Neural progenitor cell (in vitro differentiated cells): ENCODE measurements at regions not wholly inside any gene's neighbourhood (a gene's known extent, or its start where the extent isn't known, plus 50 kb on each side); places are given as distances from the start of the nearest gene placed in this dataset.

Experiments
- DNase-seq: peaks from one replicate; pipeline ENCODE4 v3.0.0-alpha.2; 2016; ENCODE audit warnings: low spot score
- H2AFZ ChIP-seq: fragments of 200-600 bp; sonication (generic); replicated peaks from 2 replicates; pipeline ENCODE4 v1.6.1; 2016; ENCODE audit warnings: antibody characterized with exemption
- H3F3A ChIP-seq: fragments of 200-600 bp; sonication (generic); 2 replicates; pipeline ENCODE4 v1.6.1; 2016; ENCODE audit warnings: antibody characterized with exemption, low read depth
- H3K27ac ChIP-seq: fragments of 200-600 bp; sonication (generic); 2 replicates; pipeline ENCODE4 v1.5.1; 2016; ENCODE audit warnings: mild to moderate bottlenecking
- H3K27me3 ChIP-seq: fragments of 200-600 bp; sonication (generic); 2 replicates; pipeline ENCODE4 v1.6.1; 2016; ENCODE audit warnings: mild to moderate bottlenecking, moderate library complexity
- H3K36me3 ChIP-seq: fragments of 200-600 bp; sonication (generic); 2 replicates; pipeline ENCODE4 v1.5.1; 2016
- H3K4me1 ChIP-seq: fragments of 200-600 bp; sonication (generic); 2 replicates; pipeline ENCODE4 v1.6.1; 2016; ENCODE audit warnings: mixed run types
- H3K4me2 ChIP-seq: fragments of 200-600 bp; sonication (generic); 2 replicates; pipeline ENCODE4 v1.6.1; 2016
- H3K4me3 ChIP-seq: fragments of 200-600 bp; sonication (generic); 2 replicates; pipeline ENCODE4 v1.5.1; 2016
- H3K79me2 ChIP-seq: fragments of 200-600 bp; sonication (generic); 2 replicates; pipeline ENCODE4 v1.6.1; 2016; ENCODE audit warnings: low read depth
- H3K9ac ChIP-seq: fragments of 200-600 bp; sonication (generic); 2 replicates; pipeline ENCODE4 v1.6.1; 2016
- H3K9me3 ChIP-seq: fragments of 200-600 bp; sonication (generic); 2 replicates; pipeline ENCODE4 v1.5.1; 2016; ENCODE audit warnings: low read depth
- H4K20me1 ChIP-seq: fragments of 200-600 bp; sonication (generic); 2 replicates; pipeline ENCODE4 v1.6.1; 2016; ENCODE audit warnings: low read depth
- H3K27ac Mint-ChIP-seq: 3 replicates; pipeline ENCODE4 v1.8.0; 2021; ENCODE audit warnings: mixed read lengths
- H3K27me3 Mint-ChIP-seq: 2 replicates; pipeline ENCODE4 v1.8.0; 2022; ENCODE audit warnings: low read depth, mild to moderate bottlenecking, inconsistent platforms, moderate library complexity, mixed read lengths; ENCODE audit not compliant: insufficient read depth
- H3K36me3 Mint-ChIP-seq: 3 replicates; pipeline ENCODE4 v1.8.0; 2021; ENCODE audit warnings: mixed read lengths
- H3K4me1 Mint-ChIP-seq: 3 replicates; pipeline ENCODE4 v1.8.0; 2021; ENCODE audit warnings: mixed read lengths
- H3K4me3 Mint-ChIP-seq: 3 replicates; pipeline ENCODE4 v1.8.0; 2021; ENCODE audit warnings: mild to moderate bottlenecking, moderate library complexity, mixed read lengths
- H3K9me3 Mint-ChIP-seq: 3 replicates; pipeline ENCODE4 v1.8.0; 2020; ENCODE audit warnings: mixed read lengths
- EZH2 ChIP-seq: fragments of 200-600 bp; sonication (generic); IDR thresholded peaks from 2 replicates; pipeline ENCODE4 v1.6.1; 2017; ENCODE audit warnings: antibody characterized with exemption, mild to moderate bottlenecking, moderate library complexity
- EZH2phosphoT487 ChIP-seq: fragments of 200-600 bp; sonication (generic); IDR thresholded peaks from 2 replicates; pipeline ENCODE4 v1.6.1; 2017; ENCODE audit warnings: antibody characterized with exemption
- TF ChIP-seq, protein P1 (sequence below): fragments of 200-600 bp; sonication (generic); IDR thresholded peaks from 2 replicates; pipeline ENCODE4 v1.5.1; 2017; ENCODE audit warnings: antibody characterized with exemption, mild to moderate bottlenecking

DNA sequence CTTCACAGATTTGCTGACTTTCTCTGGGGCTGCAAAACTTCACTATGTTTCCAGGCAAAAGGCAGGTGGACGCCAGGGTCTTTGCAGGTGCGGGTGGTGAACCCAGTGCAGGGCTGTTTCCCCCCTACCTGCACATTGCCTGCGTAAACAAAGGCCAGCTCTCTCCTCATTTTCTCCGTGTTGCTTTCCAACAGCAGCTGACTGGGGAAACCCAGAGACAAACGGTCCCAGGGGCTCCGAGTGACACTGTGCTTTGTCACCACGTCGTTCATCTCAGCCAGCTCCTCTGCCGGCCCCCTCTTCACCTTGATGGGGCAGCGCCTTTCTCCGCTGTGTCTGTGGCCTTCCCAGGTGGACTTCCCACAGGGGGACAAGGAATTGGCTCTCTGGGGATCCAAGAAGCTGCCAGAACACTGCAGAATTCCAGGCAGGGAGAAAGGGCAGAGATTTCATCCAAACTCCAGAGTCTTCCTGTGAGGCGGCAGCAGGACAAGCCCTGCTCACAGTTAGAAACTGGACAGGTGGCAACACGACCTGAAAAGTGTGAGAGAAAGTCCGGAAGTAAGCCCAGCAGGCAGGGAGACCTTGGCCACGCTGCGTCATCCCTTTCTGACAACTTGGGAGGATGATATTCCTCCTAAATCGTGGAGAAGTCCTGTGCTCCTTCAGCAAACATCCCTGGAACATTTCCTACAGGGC lies 1493.7 kb downstream of the TBC1D22A start:
- H3K36me3 Mint-ChIP-seq = peaks cover 5% of the 10 kb centered on the region
- H3K27me3 ChIP-seq = no peaks in the 10 kb centered on the region

DNA sequence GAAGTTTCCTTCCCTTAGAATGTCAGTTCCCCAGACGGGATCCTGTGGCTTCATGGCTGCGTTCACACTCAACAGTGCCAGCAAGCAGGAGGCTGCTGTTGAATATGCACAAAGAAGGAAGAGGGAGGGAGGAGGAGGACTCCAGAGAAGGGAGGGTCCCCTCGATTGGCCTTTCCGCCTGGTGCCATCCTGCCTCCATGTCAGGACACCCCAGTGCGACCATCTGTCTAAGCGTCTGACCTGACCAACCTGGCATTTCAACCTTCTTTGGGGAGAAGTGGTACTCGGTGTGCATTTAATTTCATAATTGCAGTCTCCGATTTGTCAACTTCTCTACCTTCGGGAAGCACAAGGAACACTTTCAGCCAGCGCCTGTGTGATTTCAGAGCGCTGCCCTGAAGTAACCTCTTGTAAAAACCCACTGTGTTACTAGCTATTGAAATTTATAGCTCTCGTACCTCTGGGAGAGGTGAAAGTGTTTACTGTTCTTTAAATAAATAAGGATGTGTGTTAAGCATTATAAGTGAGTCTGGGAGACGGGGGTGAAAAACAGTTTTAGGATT lies 1491.9 kb downstream of the TBC1D22A start:
- peaks cover 45% of the 10 kb centered on the region for H3K4me1 Mint-ChIP-seq
- no peak overlapping the region for H3K4me3 Mint-ChIP-seq
- Histone ChIP-seq H3K4me3 (no peak overlapping the region), H3K36me3 (no peaks in the 10 kb centered on the region), H3K27me3 (no peaks in the 10 kb centered on the region), H2AFZ (no peak overlapping the region), H4K20me1 (no peaks in the 10 kb centered on the region), H3K4me1 (peaks cover 29% of the 10 kb centered on the region), H3K9me3 (no peaks in the 10 kb centered on the region), H3K27ac (no peak overlapping the region), H3K79me2 (no peaks in the 10 kb centered on the region), H3F3A (no peaks in the 10 kb centered on the region), H3K9ac (no peak overlapping the region), H3K4me2 (peak overlapping the region; percentile 36)
- H3K9me3 Mint-ChIP-seq = peaks cover 6% of the 10 kb centered on the region
- TF ChIP-seq EZH2 (no peak), EZH2phosphoT487 (no peak)
- TF ChIP-seq, protein P1, sequence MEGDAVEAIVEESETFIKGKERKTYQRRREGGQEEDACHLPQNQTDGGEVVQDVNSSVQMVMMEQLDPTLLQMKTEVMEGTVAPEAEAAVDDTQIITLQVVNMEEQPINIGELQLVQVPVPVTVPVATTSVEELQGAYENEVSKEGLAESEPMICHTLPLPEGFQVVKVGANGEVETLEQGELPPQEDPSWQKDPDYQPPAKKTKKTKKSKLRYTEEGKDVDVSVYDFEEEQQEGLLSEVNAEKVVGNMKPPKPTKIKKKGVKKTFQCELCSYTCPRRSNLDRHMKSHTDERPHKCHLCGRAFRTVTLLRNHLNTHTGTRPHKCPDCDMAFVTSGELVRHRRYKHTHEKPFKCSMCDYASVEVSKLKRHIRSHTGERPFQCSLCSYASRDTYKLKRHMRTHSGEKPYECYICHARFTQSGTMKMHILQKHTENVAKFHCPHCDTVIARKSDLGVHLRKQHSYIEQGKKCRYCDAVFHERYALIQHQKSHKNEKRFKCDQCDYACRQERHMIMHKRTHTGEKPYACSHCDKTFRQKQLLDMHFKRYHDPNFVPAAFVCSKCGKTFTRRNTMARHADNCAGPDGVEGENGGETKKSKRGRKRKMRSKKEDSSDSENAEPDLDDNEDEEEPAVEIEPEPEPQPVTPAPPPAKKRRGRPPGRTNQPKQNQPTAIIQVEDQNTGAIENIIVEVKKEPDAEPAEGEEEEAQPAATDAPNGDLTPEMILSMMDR = no peak
- H3K27me3 Mint-ChIP-seq = peaks cover 11% of the 10 kb centered on the region
- peaks cover 2% of the 10 kb centered on the region for H3K36me3 Mint-ChIP-seq
- no peak for DNase-seq
- H3K27ac Mint-ChIP-seq = no peak overlapping the region

More for the DNA sequence above, 1493.7 kb downstream of the TBC1D22A start:
- Histone ChIP-seq H3K9me3 (no peaks in the 10 kb centered on the region), H3K4me2 (no peak overlapping the region), H3K36me3 (no peaks in the 10 kb centered on the region), H3K27ac (no peak overlapping the region), H3F3A (no peaks in the 10 kb centered on the region), H4K20me1 (no peaks in the 10 kb centered on the region), H3K4me1 (peaks cover 29% of the 10 kb centered on the region), H3K9ac (no peak overlapping the region), H3K79me2 (no peaks in the 10 kb centered on the region), H3K4me3 (no peak overlapping the region), H2AFZ (no peak overlapping the region)
- Mint-ChIP-seq H3K4me1 (peaks cover 45% of the 10 kb centered on the region), H3K9me3 (peaks cover 10% of the 10 kb centered on the region), H3K27me3 (peaks cover 5% of the 10 kb centered on the region), H3K4me3 (no peak overlapping the region), H3K27ac (peak overlapping the region; percentile 63)
- no peak for DNase-seq
- TF ChIP-seq EZH2phosphoT487 (no peak), EZH2 (no peak)
- TF ChIP-seq, protein P1 = no peak

DNA sequence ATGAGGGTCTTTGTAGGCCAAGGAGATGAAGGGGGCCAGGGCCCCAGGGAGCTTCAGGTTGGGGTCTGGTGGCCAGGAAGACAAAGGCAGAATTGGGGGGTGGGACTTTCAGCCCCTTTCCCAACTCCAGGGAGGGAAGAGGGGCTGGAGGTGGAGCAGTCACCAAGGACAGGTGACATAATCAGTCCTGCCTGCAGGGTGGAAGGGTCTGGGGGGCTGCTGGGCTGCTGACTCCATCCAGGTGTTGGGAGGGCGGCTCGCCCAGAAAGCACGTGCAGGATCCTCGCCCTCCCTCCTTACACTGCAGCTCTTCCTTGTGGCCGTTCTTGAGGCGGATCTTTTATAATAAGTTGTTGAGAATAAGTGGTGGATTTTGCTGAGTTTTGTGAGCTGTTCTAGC lies 1491.1 kb downstream of the TBC1D22A start:
- H3K79me2 ChIP-seq = no peaks in the 10 kb centered on the region
- DNase-seq = no peak
- no peaks in the 10 kb centered on the region for H4K20me1 ChIP-seq
- H3K27me3 ChIP-seq = no peaks in the 10 kb centered on the region
- H3K36me3 Mint-ChIP-seq = no peaks in the 10 kb centered on the region
- peaks cover 11% of the 10 kb centered on the region for H3K27me3 Mint-ChIP-seq
- no peak overlapping the region for H2AFZ ChIP-seq
- H3K36me3 ChIP-seq = no peaks in the 10 kb centered on the region
- no peak overlapping the region for H3K4me2 ChIP-seq
- H3K9me3 Mint-ChIP-seq = peaks cover 2% of the 10 kb centered on the region
- H3K9me3 ChIP-seq = no peaks in the 10 kb centered on the region
- H3K27ac Mint-ChIP-seq = no peak overlapping the region
- TF ChIP-seq, protein P1 = no peak
- no peak overlapping the region for H3K4me3 Mint-ChIP-seq
- no peak overlapping the region for H3K27ac ChIP-seq
- no peak overlapping the region for H3K9ac ChIP-seq
- H3F3A ChIP-seq = no peaks in the 10 kb centered on the region
- peaks cover 43% of the 10 kb centered on the region for H3K4me1 Mint-ChIP-seq
- H3K4me1 ChIP-seq = peaks cover 29% of the 10 kb centered on the region
- no peak overlapping the region for H3K4me3 ChIP-seq
